ENCODE measurements at regions not wholly inside any gene's neighbourhood (a gene's known extent, or its start where the extent isn't known, plus 50 kb on each side); places are given as distances from the start of the nearest gene placed in this dataset.

- TF ChIP-seq PATZ1 (CRISPR knock-in tag; IDR thresholded peaks at IDR 0.05; ENCODE audit: borderline replicate concordance): no peak
- no peak for TF ChIP-seq RARB (CRISPR knock-in tag; IDR thresholded peaks at IDR 0.05)
Observed at GRCh38 chr2:9145109-9145751, 61.4 kb upstream of the ASAP2 start.
